ENCODE measurements at regions not wholly inside any gene's neighbourhood (a gene's known extent, or its start where the extent isn't known, plus 50 kb on each side); places are given as distances from the start of the nearest gene placed in this dataset.

DNA sequence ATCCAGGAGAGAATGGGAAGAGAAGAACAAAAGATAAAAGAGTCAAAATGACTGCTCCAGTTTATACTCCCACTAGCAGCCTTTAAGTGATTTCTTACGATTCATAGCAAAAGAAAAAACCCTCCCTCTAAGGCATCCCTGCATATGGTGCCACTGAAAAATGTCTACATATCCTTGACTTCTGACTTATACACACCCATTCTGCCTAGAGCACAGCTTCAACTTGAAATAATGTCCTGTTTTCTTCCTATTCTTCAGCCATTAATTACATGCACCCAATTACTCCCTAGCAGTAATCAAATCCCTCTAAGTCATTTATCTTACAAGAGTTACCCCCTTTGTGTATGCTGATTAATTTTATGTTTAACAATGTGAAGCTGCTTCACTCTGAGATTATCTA is 393.5 kb downstream of the HTR7 start:
- 55 to 74% (median 62%) methylated on average over 1 of the region's 1 CpG for WGBS, 4 donors
- ATAC-seq, result no peak
- H3K4me1 ChIP-seq, result no peaks in the 10 kb centered on the region
- no peaks in the 10 kb centered on the region for H3K27me3 ChIP-seq
- H3K9me3 ChIP-seq, result no peaks in the 10 kb centered on the region
- no peak overlapping the region for H3K4me3 ChIP-seq
- no peak for TF ChIP-seq POLR2A (IDR thresholded peaks at IDR 0.05)
- TF ChIP-seq, protein P1, sequence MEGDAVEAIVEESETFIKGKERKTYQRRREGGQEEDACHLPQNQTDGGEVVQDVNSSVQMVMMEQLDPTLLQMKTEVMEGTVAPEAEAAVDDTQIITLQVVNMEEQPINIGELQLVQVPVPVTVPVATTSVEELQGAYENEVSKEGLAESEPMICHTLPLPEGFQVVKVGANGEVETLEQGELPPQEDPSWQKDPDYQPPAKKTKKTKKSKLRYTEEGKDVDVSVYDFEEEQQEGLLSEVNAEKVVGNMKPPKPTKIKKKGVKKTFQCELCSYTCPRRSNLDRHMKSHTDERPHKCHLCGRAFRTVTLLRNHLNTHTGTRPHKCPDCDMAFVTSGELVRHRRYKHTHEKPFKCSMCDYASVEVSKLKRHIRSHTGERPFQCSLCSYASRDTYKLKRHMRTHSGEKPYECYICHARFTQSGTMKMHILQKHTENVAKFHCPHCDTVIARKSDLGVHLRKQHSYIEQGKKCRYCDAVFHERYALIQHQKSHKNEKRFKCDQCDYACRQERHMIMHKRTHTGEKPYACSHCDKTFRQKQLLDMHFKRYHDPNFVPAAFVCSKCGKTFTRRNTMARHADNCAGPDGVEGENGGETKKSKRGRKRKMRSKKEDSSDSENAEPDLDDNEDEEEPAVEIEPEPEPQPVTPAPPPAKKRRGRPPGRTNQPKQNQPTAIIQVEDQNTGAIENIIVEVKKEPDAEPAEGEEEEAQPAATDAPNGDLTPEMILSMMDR (IDR thresholded peaks at IDR 0.05), result no peak
- no peak overlapping the region for H3K27ac ChIP-seq
- no peak for DNase-seq
- H3K36me3 ChIP-seq, result no peaks in the 10 kb centered on the region
- intact Hi-C loops (cut with DNase I), result no loop called here

DNA sequence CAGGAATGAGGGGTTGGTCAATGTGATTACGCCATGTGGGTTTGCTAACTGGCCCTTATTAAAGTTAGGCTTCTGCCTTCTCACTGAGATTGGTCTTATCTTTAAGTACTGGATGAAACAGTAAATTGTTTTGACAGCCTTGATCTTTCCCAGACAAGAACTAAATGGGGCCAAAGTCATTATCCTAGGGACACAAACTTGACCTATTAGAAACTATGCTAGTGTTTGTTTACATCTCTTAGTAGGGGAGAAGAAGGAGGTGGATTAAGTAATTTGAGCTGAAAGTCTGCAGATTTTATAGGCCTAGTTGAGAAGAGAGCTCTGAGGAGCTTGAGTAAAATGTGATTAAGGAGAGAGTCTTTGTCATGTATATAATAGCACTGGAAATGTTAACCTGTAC is 386.9 kb downstream of the HTR7 start:
- Histone ChIP-seq H3K27me3 (no peaks in the 10 kb centered on the region), H3K9me3 (peaks cover 0 to 25% (median 0%) of the 10 kb centered on the region in 12 donors), H3K4me3 (no peak overlapping the region), H3K36me3 (no peaks in the 10 kb centered on the region), H3K27ac (no peak overlapping the region), H3K4me1 (no peaks in the 10 kb centered on the region)
- intact Hi-C loops (cut with DNase I), result no loop called here
- no peak for ATAC-seq
- WGBS, 4 donors, result 70 to 90% (median 82%) methylated on average over 1 of the region's 1 CpG
- DNase-seq, result no peak
- TF ChIP-seq, protein P1 (IDR thresholded peaks at IDR 0.05), result no peak
- no peak for TF ChIP-seq POLR2A (IDR thresholded peaks at IDR 0.05)

DNA sequence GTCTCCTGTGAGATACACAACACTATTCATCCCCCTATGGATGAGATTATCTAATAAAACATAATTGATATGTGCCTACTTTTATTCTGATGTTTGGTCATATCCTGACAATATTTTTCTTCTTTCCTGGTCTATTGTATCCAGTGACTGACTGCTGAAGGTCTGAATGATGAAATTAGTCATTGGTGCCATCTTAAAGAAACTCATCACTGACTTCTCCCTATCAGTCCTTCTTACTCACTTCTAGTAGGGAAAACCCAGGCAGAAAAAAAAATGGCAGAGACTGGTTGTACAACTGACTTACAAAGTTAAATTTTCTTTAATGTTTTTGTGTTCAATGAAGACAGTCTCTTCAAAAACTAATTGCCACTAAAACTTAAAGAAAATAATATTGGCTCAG is 377.4 kb downstream of the HTR7 start:
- no peak for ATAC-seq
- Histone ChIP-seq H3K4me3 (no peak overlapping the region), H3K27me3 (no peaks in the 10 kb centered on the region), H3K27ac (no peak overlapping the region), H3K4me1 (no peaks in the 10 kb centered on the region), H3K36me3 (no peaks in the 10 kb centered on the region), H3K9me3 (no peaks in the 10 kb centered on the region)
- intact Hi-C loops (cut with DNase I), result no loop called here
- no peak for DNase-seq
- no peak for TF ChIP-seq POLR2A (IDR thresholded peaks at IDR 0.05)
- TF ChIP-seq, protein P1 (IDR thresholded peaks at IDR 0.05), result no peak

DNA sequence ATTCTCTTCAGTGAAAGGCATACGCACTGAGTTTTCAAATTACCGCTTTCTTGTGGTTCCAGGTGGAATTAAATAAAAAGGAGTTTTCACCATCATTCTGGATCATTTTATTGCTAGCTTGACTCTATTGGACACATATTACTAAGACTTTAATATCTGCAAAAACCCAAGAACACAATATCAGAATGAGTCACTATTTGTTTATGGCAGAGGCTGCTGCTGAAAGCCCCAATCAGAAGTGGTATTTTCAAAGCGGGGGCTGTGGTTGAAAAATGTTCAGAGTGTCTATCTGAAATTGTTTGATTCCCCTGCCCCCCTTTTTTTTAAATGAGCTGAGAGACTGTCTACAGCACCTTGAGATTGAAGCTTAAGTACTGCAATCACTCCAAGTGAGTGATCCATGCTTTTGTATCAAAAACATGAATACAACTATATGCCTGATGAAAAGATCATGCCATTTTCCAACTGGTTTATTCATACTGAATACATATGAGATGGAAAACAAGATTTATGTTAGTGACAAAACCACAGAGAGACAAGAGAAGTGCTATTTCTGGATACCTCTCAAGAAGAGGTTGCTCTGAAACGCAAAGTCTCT is 376.4 kb downstream of the HTR7 start:
- WGBS, 4 donors, result 80 to 95% (median 85%) methylated on average over 4 of the region's 4 CpGs
- ATAC-seq (no peak), DNase-seq (no peak)
- Histone ChIP-seq H3K36me3 (no peaks in the 10 kb centered on the region), H3K27ac (no peak overlapping the region), H3K4me3 (no peak overlapping the region), H3K4me1 (no peaks in the 10 kb centered on the region), H3K9me3 (no peaks in the 10 kb centered on the region), H3K27me3 (no peaks in the 10 kb centered on the region)
- TF ChIP-seq, protein P1 (IDR thresholded peaks at IDR 0.05), result no peak
- TF ChIP-seq POLR2A (IDR thresholded peaks at IDR 0.05), result no peak
- intact Hi-C loops (cut with DNase I), result no loop called here

Measured in heart left ventricle (tissue), 16 donors.